NCI-H2196 (cell line): ENCODE measurements at regions not wholly inside any gene's neighbourhood (a gene's known extent, or its start where the extent isn't known, plus 50 kb on each side); places are given as distances from the start of the nearest gene placed in this dataset.
"Not testable (repeated sequence)": the region's sequence is repeated elsewhere in the genome, so short reads cannot be mapped to it uniquely, and the experiment has no call there.

Experiments used
- DNase-seq: peaks from one replicate; lab custom pipeline; 2025; ENCODE audit not compliant: unreplicated experiment; lab: John Stamatoyannopoulos, UW

DNA sequence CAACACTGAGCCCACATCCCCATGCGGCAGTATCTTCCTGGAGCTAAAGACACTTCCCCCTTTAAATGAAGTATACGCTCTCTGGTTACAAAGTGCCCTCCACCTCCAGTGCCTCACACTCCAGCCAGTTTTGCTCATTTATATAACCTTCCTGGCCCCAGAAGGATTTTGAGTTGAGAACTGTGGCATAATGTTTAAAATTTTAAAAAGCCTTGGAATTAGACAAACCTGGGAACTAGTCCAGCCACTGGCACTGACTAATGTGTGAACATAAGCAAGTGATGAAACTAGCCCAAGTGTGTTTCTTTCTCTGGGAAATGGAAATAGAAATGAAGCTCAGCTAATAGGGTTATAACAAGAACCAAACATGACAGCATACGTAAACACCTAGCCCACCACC is 723.7 kb upstream of the USP15 start:
- DNase-seq = no peak

DNA sequence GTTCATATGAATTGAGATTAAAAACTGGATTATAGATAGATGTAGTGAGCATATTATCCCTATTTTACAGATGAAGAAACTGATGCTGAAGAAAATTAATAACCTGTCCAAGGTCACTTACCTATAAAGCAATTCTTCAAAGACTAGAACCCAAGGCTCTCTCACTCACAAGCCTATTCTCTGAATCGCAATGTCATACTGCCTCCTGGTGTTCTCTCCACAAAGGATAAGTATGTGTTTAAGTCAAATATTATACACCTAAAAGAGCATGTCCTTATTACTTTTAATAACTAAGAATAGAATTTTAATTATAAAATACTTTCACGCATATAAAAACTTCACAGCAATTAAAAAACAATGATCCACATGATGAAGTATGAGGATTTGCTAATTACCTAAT is 721.3 kb upstream of the USP15 start:
- DNase-seq = no peak

DNA sequence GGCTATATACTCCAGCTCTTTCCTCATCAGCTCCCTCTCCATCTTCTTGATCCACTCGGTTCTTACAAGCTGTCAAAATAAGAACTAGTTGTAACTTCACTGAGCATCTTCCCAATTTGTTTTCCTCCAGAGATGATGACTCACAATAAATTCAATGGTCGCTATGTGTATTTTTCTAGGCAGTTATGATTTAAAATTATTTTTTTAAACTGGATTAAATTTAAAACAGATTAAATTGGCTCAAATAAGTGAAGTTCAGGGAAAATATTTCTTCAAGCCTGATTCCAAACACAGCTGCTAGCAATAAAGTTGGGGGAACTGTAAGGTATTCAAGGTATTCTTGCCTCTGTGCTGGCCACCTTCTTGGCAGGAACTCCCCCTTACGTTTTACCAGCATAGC is 717.7 kb upstream of the USP15 start:
- no peak for DNase-seq

DNA sequence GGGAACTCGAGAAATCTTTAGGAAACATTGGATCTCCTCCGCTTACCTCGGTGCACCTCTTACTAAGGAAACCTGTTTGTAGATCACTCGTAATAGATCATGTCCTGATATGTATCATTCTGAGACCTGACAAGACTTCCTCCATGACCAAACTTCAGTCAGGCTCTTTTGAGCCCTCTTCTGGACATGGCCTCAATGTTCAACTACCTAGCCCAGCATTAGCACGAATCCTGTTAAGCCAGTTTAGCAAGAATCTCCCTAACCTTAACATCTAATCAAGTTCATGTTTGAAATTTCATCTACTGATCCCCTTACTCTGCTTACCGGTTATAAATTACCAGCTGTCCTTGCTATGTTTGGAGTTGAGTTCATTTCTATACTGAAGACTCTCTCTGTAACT is 713.9 kb upstream of the USP15 start:
- DNase-seq = no peak

DNA sequence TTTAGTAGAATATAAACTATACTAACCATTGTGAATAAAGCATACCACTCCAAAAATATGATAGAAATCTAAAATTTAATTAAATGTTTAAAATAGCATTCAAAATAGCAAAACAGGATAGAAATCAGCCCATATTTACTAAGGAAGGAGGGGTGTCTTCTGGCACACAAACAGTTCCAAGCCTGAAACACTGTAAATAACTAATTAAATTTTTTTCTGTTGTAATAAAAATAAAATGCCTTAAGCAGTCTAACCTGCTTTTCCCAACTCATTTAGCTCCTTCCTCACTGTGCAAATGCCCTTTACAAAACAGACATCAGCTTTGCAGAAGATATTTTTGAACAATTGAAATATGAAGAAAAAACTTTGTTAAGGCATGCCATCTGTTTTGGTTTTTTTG is 707.1 kb upstream of the USP15 start:
- no peak for DNase-seq

DNA sequence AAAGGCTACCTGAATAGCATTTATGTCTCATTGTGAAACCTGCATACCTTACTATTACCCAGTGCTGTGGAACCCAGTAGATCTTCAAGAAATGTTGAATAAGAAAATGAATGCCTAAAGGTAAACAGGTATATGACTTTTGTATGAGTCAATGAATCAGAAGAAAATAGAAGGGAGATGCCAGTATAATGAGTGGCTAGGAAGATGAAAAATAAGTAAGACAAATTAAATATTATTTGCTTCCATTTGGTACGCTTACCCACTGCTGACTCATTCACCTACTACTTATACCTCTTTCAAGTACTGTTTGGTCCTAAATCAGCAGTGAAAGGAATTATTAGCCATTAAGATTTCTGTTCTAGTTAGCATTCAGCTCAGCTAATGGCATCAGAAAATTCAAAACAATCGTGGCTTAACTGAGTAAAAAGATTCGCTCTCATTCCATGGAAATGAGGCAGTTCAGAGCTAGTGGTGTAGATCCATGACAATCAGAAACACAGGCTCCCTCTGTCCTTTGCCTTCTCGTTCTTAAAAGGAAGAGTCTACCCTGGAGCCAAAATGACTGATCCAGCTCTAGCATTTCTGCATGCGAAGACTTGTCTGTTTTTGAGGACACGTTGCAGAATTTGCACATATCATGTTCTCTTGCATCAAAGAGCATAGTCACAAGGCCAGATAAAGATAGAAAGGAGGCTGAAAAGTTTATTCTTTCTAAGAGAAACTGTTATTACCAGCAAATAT is 705.8 kb upstream of the USP15 start:
- no peak for DNase-seq

DNA sequence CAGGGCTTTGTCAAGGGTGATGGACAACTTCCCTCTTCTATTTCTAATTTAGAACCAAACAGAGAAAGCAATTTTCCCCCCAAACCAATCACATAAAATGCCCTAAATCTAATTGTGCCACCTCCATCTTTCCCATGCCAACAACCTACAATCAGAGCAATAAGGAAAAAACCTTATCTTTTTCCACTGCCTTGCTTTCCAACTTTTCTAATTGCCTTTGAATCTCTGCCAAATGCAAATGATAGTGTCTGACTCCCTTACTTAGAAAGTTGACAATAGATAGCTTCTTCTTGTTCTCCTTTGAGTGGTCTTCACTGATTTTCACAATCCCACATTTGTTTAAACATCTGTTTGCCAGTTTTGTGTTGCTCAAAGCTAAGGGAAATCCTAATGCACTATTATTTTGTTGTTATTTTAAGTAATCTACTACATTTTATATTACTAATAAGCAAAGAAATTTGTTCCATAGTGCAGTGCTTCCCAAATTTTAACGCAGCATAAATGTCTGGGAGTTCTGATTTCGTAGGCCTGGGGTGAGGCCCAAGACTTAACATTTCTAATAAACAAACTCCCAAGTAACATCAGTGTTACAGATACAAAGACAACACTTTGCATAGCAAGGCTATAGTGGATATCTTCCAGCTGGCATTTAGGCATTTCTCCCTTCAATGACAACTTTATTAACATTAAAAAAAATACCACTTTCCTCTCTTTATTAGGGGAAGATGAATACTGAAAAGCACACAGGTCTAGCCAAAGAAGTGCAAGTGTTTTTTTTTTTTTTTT is 696.3 kb upstream of the USP15 start:
- no peak for DNase-seq

DNA sequence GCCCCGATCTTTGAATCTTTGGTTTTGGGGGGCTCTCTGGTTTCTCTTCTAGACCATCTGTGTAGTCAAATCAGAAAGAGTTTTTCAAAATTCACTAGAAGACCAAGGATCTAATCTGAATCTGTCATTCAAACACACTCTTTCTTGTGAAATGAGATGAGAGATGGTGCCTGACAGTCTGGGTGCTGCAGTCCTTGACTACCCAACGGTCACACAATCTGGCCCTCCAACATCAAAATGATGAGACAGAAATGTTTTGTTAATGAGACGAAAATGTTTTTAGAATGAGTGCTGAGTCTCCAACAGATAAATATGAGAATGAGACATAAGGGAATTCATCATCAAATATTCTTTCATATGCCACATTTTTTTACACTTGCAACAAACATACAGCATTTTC is 695.7 kb upstream of the USP15 start:
- DNase-seq = no peak

DNA sequence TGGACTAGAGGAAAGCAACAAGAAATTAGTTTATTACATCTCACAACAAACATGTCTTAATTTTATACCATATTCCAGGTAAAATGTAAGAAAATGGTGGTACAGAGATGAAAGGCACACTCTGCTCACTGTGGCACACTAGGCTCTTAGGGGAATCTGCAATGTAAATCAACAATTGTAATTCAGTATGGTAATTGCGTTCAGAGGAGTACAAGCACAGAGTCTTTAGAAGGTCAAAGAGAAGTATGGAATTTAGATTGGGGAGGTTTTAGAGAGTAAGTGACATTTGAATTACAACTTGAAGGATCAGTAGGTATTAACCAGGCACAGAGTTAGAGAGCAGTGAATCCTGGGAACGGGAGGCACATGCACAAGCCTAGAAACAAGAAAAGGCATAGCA is 694.0 kb upstream of the USP15 start:
- DNase-seq = no peak

DNA sequence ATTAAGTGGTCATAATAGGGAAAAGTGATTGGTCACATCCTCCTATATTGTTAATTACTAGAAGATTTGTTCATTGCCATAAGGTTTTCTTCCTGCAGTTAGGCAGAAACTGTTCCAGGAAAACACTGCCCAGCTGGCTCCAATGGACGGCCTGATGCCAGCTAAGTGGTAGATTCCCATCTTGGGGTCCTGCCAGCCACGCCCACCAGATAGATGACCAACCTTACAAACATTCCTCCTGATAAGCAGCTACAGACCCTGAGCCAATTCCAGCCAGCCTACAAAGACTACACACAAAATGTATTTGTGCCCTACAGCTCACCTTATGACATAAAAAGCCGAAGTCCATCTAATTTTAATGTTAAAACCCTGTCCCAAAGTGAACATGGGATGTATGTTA is 685.9 kb upstream of the USP15 start:
- no peak for DNase-seq

DNA sequence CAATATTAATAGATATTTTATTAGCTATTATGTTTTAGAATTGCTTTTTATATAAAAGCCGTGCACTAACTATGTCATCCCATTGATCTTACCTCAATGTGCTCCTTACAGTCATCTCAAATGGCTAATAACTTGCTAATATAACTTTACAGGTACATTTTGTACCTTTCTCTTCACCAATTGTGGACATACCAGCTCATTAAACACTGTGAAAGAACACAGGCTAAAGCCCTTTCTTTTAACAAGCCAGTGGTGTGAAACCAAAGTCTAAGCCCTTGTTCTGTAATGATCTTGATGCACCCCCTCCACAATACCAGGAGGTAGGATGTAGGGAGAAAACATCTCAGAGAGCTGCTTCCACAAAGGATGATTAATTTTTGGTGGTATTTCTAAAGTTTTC is 675.3 kb upstream of the USP15 start:
- DNase-seq = no peak

DNA sequence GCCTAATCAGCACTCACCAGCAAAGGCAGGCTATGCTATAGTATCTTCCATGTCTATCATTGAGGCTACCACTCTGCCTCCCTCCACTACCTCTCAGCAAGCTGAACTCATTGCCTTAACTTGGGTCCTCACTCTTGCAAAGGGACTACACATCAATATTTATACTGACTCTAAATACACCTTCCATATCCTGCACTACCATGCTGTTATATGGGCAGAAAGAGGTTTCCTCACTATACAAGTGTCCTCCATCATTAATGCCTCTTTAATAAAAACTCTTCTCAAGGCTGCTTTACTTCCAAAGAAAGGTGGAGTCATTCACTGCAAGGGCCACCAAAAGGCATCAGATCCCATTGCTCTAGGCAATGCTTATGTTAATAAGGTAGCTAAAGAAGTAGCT is 669.3 kb upstream of the USP15 start:
- not testable (repeated sequence) for DNase-seq

DNA sequence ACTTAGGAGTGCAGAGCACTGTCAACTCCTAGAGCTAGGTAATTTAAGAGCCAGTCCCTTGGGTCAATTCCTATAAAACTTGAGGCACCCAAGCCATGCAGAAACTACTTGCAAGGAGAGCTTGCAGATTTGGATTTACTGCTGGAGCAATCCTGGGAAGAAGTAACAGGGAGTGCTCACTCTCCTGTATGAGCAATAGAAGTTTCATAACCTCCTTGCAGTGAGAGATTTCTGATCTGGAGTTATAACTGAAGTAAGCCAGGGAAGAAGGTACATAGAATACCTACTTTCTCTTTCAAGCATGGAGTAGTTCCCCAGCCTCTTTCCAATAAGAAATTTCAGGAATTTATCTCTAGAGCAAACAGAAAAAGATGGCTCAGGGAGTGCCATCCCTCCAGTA is 650.1 kb upstream of the USP15 start:
- no peak for DNase-seq

DNA sequence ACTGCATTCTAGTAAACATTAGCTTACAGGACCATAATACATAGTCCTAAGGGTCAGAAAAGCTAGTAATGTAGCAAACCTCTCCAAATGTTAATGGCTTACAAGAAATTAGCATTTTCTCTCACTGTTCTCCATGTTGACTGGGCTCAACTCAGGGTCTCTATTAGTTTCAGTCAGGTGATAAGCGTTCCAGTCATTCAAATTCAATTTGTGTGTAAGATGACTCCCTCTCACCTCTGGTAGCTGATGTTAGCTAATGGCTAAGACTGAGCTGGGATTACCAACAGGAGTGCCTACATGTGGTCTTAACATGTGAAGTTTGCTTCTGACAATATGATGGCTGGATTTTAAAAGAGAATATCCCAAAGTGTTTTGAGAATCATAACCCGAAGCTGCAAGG is 630.5 kb upstream of the USP15 start:
- no peak for DNase-seq

DNA sequence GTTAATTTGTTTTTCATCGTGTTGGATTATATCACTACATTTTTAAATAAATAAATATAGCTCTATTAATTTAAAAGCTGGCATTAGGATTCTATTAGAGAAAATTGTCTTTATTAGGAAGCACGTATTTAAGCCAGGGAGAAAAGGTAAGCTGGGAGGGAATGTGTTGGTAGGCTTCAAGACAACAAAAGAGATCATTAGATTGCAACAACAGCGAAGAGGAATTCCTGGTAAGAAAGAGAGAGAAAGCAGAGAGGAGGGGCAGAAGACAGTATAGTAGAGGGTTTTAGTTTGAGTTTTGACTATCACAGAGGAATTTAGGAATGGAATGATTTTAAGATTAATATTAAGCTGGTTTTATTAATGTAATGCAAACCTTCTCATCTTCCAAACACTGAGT is 613.6 kb upstream of the USP15 start:
- no peak for DNase-seq

DNA sequence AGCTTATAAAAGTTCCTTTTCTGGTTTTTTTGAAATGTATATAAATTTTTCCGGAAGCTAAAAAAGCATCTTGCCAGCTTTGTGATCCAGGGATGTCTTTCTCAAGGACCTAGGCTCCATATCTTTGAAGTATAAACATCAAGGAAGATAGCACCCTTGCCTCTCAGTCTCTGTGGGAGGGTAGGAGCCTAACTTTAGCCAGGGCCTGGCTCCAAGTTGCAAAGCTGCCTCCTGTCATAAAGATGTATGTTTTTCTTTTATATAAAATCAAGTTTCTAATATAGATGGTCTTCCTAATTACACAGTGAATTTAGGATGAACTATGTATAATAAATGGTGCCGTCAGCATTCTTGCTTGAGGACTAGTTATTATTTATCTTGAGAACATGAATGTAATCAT is 612.6 kb upstream of the USP15 start:
- no peak for DNase-seq

DNA sequence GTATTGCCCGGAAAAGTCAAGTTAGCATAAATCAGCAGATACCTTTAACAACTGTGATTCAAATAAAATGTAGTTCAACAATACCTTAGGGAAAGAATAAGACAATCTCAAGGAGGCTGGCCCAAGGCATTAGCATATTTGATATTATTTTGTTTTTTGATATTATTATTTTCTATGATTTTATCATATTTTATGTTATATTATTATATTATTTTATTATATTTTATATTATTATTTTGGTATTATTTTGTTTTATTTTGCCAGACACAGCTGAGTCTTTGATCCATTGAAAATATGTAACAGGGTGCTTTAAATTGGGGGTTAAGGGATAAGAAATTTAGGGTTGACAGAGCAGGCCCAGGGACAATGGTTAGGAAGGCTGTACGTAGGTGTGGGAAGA is 607.9 kb upstream of the USP15 start:
- no peak for DNase-seq

DNA sequence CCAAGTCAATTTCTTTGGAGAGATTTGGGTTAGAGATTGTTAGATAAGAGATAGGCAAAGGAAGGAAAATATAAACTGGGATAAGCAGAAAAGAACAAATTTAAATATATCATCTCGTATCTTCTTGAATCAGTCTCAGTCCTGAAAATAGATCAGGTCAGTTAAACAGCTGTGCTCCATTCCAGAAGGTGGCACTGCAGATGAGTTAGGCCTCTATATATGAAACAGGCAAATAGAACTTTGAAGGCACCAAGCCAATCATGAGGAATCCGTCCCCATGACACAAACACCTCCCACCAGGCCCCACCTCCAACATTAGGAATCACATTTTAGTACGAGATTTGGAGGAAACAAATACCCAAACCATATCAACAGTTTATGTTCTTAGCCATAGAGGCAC is 605.5 kb upstream of the USP15 start:
- no peak for DNase-seq

DNA sequence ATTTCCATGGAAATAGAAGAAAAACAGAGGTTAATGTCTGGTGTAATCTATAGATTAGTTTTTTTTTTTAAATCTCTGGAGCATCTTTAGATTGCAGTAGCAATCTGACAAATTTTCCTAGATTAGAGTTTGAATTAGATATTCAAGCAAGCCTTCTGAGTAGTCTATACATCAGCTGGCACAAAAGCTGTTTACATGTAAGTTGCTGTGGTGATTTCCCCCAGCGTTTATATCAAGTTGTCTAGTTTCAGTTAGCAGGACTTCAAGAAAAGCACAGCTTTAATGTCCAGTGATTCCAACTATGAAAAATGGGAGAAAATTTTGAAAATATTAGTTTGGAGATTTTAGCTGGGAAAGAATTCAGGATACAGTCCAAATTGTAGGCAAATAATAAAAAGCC is 605.0 kb upstream of the USP15 start:
- no peak for DNase-seq

DNA sequence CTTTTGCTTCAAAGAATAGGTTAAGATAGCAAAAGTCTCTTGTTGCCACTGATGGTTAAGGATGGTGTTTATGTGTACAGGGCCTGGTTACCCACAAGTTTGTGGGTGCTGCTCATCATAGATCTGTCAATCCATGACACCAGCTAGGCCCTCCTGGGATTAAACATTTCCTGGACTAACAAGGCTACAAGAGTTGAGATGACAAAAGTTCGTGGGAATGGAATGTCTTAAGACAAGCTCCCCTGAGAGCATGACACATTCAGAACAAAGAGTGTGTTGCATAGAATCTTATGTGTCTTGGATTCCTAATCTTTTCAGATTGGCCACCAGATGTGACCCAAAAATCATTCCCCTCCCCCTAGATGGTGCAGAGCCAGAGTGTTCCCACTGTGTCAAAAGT is 592.5 kb upstream of the USP15 start:
- no peak for DNase-seq

DNA sequence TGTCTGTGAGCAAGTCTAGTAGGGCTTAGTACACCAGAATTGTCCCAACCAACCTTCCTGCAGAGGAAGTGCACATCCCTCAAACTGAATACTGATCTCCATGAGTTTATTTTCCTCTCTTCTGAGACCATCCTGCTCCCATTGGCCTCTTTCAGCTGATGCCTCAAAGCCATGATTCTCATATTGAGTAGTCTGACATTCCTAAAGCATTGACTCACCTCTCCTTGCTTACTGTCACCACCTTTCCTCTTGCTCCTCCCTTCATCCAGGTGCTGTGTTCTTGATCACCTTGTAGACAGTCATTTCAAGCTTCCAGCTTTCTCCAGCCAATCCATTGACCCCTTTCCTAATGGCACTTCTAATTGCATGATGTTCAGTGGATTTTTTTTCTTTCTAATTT is 583.7 kb upstream of the USP15 start:
- DNase-seq = no peak

DNA sequence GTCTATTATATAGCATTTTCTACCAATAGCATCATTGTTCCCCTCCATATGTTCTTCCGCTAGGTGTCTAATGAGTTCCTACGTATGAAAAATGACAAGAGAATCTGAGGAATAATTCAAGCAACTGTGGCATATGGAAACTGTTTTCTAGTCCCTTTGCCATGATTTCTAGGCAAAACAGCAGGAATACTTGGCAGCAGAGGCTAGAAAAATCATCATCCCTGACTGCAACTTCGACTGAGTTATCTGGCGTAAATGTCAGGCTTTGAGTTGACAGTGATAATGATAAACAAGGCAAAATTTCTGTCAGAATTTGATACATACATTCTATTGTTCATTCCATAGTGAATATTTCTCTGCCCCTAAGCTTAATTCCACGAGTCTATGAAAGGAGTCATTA is 572.8 kb upstream of the USP15 start:
- no peak for DNase-seq

DNA sequence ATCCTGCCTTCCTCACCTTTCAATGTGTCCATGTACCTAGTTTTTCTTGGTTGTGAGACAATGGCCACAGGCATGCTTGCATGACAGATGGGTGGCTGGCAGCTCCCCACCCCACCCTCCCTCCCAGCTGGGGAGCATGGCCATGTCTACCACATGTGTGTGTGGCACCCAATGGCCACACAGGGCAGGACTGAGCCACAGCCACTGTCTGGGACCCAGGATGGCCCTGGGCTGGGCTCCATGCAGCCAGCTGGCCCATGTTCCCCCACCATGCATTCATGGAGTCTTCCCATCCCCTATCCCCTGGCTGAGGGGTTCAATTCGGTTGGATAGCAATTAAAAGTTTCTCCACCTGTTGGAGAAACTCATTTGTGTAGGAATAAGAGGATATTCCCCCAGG is 566.0 kb upstream of the USP15 start:
- DNase-seq = no peak
